ENCODE measurements at regions not wholly inside any gene's neighbourhood (a gene's known extent, or its start where the extent isn't known, plus 50 kb on each side); places are given as distances from the start of the nearest gene placed in this dataset.

DNA sequence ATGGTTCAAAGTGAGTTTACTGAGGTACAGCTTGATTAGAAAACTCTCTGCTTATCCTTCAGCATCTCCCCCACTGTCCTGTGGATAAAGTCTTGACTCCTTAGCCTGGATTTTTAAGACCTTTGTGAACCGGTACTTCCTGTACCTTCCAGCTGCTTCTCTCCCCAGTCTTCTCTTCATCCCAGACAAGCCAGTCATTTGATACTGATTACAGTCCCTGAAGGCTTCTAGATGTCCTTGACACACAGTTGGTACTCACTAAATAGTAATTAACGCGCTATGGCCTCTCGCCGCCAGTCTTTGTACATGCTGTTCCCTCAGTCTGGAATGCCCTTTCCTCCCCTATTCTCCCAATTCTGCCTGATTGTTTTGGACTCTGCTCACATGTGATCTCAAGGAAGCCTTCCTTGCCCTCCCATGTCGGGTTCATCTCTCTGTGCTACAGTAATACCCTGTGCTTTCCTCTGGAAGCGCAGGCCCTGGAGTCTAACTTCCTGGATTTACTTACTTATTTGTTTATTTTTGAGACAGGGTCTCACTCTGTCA lies 50.6 kb upstream of the PTGR2 start:
- DNase-seq (ENCODE audit: low spot score): no peak

DNA sequence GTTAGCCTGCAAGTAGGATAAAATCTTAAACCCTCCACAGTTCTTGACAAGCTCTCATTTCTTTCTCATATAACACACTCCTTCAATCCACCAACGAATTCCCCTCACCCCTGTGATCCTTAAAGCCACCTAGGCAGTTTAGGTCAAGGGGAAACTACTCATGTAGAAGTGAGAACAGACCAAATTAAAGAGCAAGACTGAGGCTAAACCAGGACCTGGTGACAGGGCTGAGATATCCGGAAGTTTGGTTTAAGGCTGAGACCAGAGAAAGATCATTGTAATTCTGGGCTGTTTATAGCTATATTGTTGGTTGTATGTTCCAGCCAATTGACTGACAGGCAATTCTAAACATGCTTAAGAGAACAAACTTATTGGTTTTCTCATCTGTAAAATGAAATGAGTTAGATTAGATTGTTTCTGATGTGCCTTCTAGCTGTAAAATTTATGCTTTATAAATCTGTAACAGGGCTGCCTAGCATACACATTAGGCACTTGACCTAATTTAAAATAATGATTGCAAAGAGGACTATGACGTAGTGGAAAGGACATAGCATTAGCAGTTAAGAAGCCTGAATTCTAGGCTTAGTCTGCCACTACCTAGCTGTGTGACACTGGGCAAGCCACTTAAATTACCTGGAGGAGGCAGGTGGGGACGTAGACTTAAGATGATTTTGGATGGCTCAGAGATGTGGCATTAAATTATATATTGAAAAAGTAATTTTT lies 53.9 kb upstream of the PTGR2 start:
- no peak for DNase-seq (ENCODE audit: low spot score)

DNA sequence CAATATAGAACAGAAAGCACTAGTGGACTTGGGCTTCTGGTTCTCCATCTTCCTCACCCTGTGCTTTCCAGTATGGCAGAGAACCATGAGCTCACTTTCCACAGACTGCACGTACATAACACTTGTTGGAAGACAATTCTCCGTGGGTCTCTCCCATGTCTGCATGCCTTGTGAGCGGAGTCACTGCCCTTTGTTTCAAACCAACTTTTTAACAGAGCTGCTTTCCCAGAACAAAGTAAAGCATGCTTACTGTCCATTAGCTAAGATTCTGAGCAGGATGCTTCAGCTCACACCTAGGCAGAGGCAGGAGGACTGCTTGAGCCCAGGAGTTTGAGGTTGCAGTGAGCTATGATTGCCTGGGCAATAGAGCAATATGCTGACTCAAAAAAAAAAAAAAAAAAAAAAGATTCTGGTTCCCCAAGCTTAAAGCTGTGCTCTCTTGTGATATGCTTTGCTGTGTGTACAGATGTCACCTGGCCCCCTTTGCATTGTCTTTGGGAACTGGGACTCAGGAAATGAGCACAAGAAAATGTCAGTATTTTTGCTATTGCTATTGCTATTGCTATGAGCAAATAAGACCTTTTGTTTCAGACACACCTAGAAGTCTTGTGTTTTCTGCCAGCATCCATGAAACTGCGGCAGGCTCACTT lies 54.6 kb upstream of the PTGR2 start:
- DNase-seq (ENCODE audit: low spot score): no peak

DNA sequence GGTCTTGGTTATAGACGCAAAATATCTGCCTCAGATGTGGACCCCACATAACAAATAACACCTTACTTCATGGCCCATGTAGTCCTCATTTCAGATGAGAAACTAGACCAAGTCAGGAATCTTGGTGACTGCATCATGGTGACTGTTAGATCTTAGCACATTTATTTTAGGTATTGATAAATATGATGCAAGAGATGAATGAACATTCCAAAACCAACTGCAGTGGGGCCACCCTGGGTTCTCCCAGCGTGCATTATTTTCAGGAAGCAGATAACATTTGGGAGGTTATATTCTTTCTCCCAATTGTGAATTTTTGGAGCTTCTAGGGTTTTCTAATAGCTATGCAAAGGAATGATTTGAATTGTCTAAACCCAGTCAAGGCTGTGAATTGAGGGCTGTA lies 55.2 kb upstream of the PTGR2 start:
- no peak for DNase-seq (ENCODE audit: low spot score)

DNA sequence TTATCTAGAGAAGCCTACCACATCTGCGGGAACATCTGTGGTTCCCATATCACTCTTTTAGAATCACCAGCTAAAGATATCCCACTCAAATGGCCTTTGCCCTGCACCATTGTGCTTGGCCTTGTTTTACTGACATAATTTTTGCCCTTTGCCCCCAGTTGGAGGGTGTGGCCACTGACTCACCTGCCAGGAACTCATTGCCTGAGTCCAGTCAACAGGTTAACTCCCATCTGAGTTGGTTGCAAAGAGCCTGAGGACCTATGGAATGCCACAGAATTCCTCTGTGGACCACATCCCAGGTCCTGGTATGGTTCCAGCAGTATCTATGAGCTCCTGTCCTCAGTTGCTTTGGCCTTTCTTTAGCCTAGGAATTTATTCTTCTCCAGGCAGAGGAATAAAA lies 55.7 kb upstream of the PTGR2 start:
- DNase-seq (ENCODE audit: low spot score): no peak

DNA sequence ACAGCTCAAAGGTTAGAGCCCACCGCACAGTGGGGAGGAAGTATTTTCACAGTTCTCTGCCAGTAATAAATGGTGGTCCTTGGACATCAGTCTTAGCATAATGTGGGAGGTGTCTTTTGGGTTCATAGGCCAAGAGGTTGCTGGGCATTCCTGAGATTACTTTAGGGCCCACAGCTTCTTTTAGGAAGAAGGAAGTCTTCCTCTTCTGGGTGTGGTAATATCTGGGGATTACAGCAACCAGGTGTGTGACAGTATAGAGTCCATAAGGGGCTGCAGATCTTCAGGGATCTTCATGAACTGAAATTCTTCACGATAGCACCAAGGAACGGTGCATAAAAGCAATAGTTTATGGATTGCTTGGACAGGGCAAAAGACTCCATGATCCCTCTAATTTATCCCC lies 56.2 kb upstream of the PTGR2 start:
- no peak for DNase-seq (ENCODE audit: low spot score)

DNA sequence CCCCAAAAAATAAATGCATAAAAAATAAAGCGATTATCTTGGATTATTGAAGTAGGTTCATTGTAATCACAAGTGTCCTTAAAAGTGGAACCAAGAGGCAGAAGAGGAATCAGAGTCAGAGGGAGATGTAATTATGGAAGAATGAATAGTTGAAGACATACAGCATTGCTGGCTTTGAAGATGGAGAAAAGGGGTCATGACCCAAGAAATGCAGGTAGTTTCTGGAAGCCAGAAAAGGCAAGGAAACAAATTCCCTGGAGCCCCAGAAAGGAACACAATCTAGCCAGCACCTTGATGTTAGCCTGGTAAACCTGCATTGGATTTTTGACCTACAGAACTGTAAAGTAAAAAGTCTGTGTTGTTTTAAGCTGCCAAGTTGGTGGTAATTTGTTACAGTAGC lies 57.5 kb upstream of the PTGR2 start:
- DNase-seq (ENCODE audit: low spot score): no peak

DNA sequence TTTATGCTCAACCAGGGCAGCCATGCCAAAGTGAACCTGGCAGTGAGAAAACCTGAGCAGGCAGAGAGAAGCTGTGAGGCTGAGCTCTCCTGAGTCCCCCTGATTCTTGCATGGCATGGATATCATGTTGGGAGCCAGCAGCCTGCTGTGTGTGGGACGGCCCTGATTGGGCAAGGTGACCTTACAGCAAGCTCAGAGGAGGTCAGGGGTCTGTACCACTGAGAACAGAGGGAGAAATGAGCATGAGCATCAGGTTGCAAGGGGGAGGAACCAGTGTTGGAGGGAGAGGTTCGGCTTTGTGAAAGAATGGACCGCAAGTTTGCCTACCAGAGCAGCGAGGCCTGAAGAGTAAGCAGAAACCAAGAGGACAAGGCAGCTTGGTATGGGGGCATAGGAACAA lies 59.1 kb upstream of the PTGR2 start:
- peak; percentile 33 for DNase-seq (ENCODE audit: low spot score)

DNA sequence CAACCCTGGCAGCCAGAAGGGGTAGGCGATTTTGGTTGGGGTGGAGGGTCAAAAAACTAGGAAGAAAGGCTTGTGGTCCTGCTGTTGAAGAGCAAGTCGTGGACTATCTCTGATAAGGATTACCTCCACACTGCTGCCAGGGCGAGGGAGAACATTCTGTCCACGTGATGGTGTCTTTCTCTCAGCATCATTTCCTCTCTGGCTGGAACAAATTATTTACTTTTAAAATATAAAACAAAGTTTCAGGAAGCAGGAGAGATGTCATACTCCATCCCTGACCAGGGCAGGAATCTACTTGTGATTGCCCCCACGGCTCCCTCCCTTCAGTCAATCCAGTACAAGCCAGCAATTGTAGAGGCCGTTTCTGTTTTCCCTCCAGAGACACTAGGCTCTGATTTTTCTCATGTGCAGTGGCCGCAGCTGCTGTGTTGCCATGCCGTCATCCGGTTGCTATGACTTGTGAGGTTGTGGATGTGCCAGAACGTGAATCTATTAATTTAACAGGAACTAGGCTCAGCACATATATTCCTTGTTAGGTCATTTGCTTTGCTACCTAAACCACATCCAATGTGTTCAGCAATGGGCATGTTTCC lies 61.5 kb upstream of the PTGR2 start:
- no peak for DNase-seq (ENCODE audit: low spot score)

DNA sequence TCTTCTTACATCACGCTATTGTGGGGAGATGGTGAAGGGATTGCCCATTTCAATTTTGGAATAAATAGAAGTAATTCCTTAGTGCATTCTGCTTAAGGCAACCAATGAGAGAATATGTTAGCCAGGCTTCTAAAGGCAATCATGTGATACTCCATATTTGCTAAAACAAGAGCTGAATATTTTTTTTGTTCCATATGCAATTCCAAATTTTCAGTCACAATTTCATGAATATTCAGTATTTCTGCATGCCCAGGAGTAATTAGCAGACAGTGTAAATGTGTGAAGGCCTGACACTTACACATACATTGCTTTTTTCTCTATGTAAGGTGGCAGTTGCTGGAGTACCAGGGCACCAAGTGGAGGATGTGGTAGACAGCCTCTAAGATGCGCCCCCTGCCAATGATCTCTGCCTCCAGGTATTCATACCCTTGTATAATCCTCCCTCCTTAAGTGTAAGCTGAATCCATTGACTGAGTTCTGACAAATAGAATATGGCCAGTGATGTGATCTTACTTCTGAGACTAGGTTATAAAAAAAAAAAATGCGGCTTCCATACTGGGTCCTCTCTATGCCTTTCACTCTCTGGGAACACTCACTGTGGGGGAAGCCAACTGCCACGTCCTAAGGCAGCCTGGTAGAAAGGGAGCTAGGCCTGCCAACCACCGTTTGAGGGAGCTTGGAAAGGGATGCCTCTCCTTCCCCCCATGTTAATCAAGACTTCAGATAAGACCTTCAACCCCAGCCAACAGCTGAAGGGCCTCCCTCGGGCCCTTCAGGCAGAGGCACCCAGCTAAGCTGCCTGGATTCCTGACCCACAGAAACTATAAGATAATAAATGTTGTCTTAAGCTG lies 62.7 kb upstream of the PTGR2 start:
- no peak for DNase-seq (ENCODE audit: low spot score)

DNA sequence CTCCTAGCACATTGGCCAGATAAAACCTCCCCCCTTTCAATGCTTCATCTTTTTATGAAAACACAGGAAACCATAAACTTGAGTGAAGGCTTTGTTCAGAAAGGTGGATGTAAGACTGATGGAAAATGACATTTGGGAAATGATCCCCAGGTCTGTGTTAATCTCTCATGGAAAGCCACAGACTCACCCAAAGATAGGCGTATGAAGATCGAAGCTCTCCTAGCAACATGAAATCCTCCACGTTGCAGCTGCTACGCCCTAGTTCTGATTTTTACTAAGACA lies 63.4 kb upstream of the PTGR2 start:
- no peak for DNase-seq (ENCODE audit: low spot score)

DNA sequence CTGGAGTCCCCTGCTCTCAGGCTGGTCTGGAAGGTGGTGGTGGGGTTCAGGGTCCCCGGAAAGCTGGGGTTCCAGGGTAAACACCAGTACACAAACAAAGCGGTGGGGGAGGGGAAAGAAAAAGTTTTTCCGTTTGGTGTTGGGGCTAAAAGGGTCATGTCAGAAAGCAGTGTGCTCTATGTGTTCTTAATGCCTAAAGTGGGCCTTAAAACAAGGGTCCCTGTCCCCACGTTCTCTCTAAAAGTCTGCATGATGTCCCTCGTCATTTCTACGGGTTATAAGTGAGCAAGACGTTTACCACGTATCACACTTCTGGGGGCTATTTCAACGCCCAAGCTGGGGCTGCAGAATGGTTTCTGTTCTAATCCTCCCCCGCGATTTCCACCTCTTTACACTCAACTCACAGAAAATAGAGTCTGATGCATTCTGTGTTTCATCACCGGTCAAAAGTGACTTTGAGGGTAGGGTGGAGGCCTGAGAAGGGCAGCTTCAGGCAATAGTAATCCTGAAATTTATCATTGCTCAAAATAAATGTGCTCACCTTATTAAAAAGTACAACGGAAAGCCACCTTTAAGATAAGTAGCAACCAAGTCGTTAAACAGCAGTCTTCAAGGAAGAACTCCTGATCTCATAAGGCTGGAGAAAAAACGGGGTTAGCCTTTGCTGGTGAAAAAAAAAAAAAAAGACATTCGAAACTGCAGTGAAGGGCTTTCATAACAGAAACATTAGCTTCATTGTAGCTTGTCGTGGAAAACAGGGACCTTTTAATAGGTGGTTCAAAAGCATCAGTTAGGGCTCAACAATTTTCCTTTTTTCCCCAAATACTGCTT lies 63.9 kb upstream of the PTGR2 start:
- no peak for DNase-seq (ENCODE audit: low spot score)

DNA sequence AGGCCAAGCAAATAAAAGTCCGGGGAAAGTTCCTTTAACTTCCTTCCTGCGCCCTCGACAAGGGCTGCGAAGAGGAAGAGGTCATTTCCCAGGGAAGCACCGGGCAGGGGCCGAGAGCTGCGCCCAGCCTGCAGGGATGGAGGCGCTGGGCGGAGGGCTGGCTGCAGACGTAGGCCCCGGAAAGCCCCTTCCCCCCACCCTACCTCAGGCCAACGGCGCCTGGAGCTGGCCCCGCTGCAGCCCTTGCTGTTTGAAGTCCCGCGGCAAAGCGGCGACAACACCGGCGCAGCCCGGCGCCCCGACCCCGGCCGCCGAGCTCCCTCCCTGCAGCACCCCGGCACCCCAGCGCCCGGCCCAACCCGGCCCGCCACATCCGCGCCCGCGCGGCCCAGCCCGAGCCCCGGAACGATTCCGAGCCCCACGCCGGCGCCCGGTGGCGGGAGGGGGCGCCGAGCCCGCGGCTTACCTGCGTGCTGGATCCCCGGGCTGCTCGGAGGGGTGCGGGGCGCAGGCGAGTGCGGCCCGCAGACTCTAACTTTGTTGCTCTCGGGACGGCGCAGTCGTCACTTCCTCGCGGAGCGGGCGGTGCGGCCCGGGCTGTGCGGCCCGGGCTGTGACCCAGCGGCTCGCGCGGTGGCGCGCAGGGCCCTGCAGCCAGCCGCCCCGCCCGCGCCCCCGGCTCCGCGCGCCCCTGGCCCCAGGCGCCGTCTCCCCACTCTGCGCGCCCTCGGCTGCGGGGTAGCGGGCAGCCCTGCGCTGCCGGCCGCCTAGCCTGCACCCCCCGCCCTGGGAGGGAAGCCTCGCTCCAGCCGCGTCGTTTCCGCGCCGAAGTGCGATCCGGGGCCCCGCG lies 64.8 kb upstream of the PTGR2 start:
- DNase-seq (ENCODE audit: low spot score): peak; percentile 79

DNA sequence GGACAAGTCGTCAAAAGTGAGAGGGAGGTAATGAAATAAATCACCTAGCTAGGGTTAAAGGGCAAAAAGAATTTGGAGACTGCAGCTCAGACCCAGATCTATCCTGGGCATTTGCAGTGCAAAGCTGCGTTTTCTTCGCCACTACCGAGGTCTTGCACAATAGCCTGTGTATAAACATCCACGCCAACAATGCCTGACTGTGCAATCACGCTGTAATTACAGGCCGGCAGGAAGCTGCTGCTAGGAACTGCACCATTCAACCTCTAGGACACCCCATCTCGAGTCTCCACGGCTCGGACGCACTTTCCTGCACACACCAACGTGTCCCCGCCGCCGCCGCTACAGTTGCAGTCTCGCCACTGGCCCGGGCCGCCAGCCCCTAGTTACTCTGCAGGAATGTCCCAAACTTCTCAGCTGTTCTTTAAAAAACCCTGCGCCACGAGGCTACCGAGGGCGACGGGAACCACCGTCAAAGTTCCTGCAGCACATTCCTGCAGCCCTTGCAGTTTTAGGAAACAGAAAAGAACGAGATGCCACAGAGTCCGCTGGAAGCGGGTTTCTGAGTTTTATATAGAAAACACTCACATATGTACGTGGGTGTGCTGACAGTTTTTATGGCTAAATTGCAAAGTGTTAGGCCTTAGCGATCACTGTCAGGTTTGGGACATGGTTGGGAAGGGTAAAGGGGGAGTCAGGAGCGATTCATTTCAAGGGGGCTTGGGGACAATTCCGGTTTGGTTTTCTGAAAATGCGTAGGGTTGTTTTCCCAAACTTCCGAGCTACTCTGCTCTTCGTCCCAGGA lies 65.6 kb upstream of the PTGR2 start:
- peak; percentile 38 for DNase-seq (ENCODE audit: low spot score)

DNA sequence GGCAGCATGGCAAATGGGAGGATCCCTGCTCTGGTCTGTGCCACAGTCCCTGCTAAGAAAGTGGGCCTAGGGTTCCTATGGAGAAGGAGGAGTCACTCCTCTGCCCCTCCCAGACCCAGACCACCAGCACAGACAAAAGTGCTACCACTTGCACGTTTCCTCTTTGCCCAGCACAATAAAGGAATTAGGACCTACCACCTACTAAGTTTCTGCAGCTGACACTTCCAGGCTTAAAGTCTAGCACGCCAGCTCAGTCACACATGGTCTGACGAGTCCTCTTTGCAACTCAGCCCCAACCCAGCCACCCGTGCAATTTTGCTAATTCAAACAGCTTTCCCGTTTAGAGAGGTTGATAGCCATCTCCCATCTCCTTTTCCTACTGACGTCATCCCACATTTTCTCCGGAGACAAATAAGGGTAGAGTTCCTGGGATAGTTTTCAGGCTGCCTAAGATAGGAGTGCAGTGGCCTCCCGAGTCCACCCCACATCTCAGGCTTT lies 66.2 kb upstream of the PTGR2 start:
- no peak for DNase-seq (ENCODE audit: low spot score)

DNA sequence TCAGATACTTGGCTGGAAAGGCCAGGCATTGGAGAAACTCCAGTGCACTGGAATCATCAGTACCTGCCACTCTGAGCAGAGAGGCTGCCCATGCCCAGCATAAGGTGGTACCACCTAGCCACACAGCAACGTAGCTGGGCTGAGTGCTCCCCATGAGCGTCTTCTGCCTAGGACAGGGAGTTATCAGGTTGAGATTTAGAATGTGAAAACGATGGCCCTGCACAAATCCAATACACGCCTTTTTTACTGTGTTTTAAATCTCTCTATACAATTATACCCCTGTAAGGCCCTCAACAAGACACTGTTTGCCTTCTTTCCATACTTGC lies 66.7 kb upstream of the PTGR2 start:
- DNase-seq (ENCODE audit: low spot score): no peak

DNA sequence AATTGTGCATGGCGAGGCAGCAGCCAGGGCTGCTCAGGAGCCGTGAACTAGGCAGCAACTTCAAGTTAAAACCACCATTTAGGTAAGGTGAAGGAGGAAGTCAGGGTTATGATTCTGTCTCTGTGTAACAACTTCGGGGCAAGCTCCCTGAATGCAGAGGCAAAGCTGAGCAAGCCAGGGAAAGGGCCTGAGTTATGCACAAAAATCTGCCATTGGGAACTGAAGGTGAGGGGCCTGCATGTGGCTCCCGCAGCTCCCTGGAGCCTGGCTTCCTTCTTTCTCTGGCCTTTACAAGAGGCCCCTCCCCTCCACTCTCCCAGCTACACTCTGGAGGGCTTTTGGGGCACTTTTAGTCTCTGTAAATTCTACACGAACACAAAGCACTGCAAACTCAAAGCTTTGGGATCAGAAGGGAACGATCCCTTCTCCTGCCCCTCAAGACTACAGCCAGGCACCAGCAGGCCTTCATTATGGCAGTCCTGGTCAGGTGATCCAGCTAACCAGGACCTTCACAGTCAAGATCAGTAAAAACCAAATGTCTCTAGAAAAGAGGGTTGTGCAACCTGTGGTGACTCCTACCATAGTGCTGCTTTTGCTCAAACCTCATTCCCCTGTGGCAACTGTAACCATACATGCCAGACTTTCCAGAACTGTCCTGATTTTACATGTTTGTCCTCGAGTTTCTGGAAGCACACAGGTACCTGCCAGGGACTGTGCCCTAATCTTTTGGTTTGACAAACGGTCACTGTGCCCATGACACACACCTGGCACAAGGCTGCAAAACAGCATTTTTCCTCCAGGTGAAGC lies 67.2 kb upstream of the PTGR2 start:
- DNase-seq (ENCODE audit: low spot score): no peak

DNA sequence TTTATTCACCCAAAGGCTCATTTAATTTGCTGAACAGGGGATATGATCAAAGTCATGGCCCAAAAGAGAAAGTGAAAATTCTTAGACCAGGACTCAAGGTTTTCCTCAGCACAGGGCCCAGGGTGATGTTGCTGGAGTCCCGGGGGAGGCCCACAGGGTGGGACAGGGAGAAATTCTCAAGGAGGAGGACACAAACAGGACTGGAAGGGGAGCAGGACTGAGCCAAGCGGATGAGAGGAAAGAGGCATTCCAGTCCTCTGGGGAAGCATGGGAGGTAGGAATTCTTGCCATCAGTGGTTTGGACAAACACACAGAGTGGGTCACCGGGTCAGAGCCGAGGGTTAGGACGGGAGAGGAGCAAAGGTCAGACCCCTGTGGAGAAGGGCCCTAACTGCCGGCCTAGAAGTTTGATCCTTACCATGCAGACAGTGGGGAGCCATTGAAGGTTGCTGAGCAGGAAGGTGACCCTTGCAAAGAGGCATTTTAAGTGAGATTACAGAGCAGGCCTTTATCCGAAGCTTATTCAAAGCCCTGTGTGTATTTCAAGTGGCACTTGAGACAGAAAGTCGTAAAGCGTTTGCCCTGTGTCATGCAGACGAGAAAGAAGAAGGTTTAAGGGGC lies 68.4 kb upstream of the PTGR2 start:
- DNase-seq (ENCODE audit: low spot score): no peak

DNA sequence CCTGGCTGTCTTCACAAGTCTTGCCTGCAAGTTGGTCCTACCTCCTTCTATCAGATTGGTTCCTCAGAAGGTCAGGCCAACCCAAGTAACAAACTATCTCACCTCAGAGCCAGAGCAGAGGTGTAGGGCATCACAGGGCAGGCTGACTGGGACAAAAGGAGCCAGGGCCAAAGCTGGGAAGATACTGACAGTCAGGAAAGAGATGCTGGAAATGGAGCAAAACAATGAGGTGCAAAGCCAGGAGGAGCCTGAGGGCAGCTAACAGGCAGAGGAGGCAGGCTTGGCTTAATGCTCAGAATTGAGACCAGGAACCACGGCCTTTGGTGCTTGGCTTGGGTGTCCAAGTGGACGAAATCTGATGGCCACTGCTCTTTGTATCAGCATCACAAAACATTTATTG lies 68.4 kb upstream of the PNMA1 start:
- DNase-seq (ENCODE audit: low spot score): no peak
